HepG2 (cell line): ENCODE measurements at regions not wholly inside any gene's neighbourhood (a gene's known extent, or its start where the extent isn't known, plus 50 kb on each side); places are given as distances from the start of the nearest gene placed in this dataset.
A peak's percentile ranks its signal among the peaks of the same experiment; 100 is the strongest.

ENCODE experiments used
- AKNA ChIP-seq: sonication (generic); formaldehyde crosslinking; IDR thresholded peaks from 2 replicates; pipeline ENCODE4 v1.4.0; 2020; ENCODE audit warnings: missing genetic modification reagents, borderline replicate concordance
- CBFB ChIP-seq: sonication (generic); formaldehyde crosslinking; IDR thresholded peaks from 2 replicates; pipeline ENCODE4 v1.4.0; 2020; ENCODE audit warnings: missing genetic modification reagents
- CBX2 ChIP-seq, 2 experiments: fragments of 200-600 bp in 1 of 2; sonication (generic); formaldehyde crosslinking in 1 of 2; IDR thresholded peaks; 2 replicates each; pipeline versions ENCODE4 v1.7.0 to v1.8.1; 2018 to 2022; ENCODE audit warnings: low read depth in 2 of 2, low read length in 1 of 2, mild to moderate bottlenecking in 1 of 2, missing genetic modification reagents in 1 of 2
- CHD2 ChIP-seq: IDR thresholded peaks from 2 replicates; pipeline ENCODE4 v1.6.1; 2011; ENCODE audit warnings: low read depth, low read length, improper control_type of control experiment
- CREB1 ChIP-seq, 2 experiments: fragments of 450-650 bp in 1 of 2; IDR thresholded peaks; 2 replicates each; pipeline ENCODE4 v1.6.1; 2016 to 2017; ENCODE audit warnings: control low read depth in 1 of 2, mild to moderate bottlenecking in 1 of 2, missing compliant biosample characterization in 1 of 2, missing genetic modification characterization in 1 of 2
- GABPB1 ChIP-seq: IDR thresholded peaks from 2 replicates; pipeline ENCODE4 v1.6.1; 2016; ENCODE audit warnings: mild to moderate bottlenecking, missing genetic modification reagents, moderate library complexity, missing compliant biosample characterization
- KDM5A ChIP-seq: fragments of 200-600 bp; sonication (generic); IDR thresholded peaks from 2 replicates; pipeline ENCODE4 v1.7.0; 2018; ENCODE audit warnings: antibody characterized with exemption, mild to moderate bottlenecking, low read length, borderline replicate concordance
- MYC ChIP-seq: sonication (generic); formaldehyde crosslinking; IDR thresholded peaks from 2 replicates; pipeline ENCODE4 v1.9.0; 2021; ENCODE audit warnings: missing genetic modification reagents, borderline replicate concordance
- NFE2L2 ChIP-seq: fragments of 150-350 bp; IDR thresholded peaks from 2 replicates; pipeline ENCODE4 v1.6.1; 2014; ENCODE audit warnings: low read length
- POLR2G ChIP-seq: fragments of 200-400 bp; formaldehyde crosslinking; IDR thresholded peaks from 2 replicates; pipeline ENCODE4 v1.6.1; 2018; ENCODE audit warnings: mild to moderate bottlenecking, low read depth, low read length, moderate library complexity
- RBFOX2 ChIP-seq: fragments of 200-400 bp; formaldehyde crosslinking; IDR thresholded peaks from 2 replicates; pipeline ENCODE4 v1.6.1; 2017; ENCODE audit warnings: low read depth, mild to moderate bottlenecking, low read length
- ZBTB20 ChIP-seq: sonication (generic); formaldehyde crosslinking; IDR thresholded peaks from 2 replicates; pipeline ENCODE4 v1.8.1; 2023; ENCODE audit warnings: missing genetic modification reagents, low read depth, mild to moderate bottlenecking, borderline replicate concordance
- ZFP1 ChIP-seq: IDR thresholded peaks from 2 replicates; pipeline ENCODE4 v1.6.1; 2016
- ZNF20 ChIP-seq: sonication (generic); formaldehyde crosslinking; IDR thresholded peaks from 2 replicates; pipeline ENCODE4 v1.4.0; 2020; ENCODE audit warnings: mild to moderate bottlenecking, moderate library complexity, missing genetic modification reagents
- ZNF616 ChIP-seq: sonication (generic); formaldehyde crosslinking; IDR thresholded peaks from 2 replicates; pipeline ENCODE4 v1.5.0; 2020; ENCODE audit warnings: low read depth, mild to moderate bottlenecking, missing genetic modification reagents
- ZNF660 ChIP-seq: sonication (generic); formaldehyde crosslinking; IDR thresholded peaks from 2 replicates; pipeline ENCODE4 v1.5.1; 2020; ENCODE audit warnings: mild to moderate bottlenecking, low read depth, missing genetic modification reagents, borderline replicate concordance
- ZNF670 ChIP-seq: sonication (generic); formaldehyde crosslinking; IDR thresholded peaks from 2 replicates; pipeline ENCODE4 v1.8.0; 2022; ENCODE audit warnings: mild to moderate bottlenecking, missing genetic modification reagents, borderline replicate concordance
- TF ChIP-seq, protein P1 (sequence below): IDR thresholded peaks from 2 replicates; pipeline ENCODE4 v1.6.1; 2016
- TF ChIP-seq, protein P2 (sequence below): sonication (generic); formaldehyde crosslinking; IDR thresholded peaks from 2 replicates; pipeline ENCODE4 v1.4.0; 2020; ENCODE audit warnings: missing genetic modification reagents, borderline replicate concordance

DNA sequence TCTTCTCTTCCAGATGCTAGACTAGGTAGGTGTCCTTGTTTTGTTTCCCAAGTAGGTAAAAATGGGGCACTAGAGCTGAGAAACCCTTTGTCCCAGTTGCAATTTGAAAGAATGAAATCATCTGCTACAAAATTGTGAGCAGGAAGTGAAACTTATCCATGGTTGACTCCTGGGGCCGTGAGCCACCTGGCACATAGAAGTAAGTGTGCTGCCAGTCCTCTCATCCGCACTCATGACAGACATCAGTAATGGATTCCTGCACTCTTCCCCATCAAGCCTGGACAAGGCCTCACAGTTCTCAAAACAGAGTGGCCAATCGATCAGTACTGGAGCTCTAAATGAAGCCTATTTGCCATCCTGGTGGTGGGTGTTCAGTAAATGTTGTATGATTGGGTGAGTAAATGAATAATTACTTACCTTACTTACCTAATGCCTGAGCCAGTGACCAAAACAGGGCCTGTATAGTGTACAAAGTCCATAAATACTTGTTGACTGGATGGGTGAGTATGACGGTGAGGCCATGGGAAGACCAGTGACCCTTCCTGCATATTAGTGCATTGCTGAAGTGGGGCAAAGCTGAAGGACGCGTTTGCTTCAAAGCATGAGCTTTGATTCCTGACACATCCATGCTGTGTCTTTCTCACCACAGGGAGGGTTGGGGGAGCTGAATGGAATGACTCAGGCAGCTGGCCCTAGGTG is 68.9 kb upstream of the HEPHL1 start (continued):
- TF ChIP-seq CBFB (CRISPR knock-in tag), result no peak
- no peak for TF ChIP-seq ZNF20 (CRISPR knock-in tag)
- TF ChIP-seq ZBTB20 (CRISPR knock-in tag), result peak; percentile 41; the same call in 1 of the 2 replicates
- no peak for TF ChIP-seq RBFOX2
- no peak for TF ChIP-seq KDM5A
- TF ChIP-seq, protein P1, sequence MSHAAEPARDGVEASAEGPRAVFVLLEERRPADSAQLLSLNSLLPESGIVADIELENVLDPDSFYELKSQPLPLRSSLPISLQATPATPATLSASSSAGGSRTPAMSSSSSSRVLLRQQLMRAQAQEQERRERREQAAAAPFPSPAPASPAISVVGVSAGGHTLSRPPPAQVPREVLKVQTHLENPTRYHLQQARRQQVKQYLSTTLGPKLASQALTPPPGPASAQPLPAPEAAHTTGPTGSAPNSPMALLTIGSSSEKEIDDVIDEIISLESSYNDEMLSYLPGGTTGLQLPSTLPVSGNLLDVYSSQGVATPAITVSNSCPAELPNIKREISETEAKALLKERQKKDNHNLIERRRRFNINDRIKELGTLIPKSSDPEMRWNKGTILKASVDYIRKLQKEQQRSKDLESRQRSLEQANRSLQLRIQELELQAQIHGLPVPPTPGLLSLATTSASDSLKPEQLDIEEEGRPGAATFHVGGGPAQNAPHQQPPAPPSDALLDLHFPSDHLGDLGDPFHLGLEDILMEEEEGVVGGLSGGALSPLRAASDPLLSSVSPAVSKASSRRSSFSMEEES (CRISPR knock-in tag), result no peak
- TF ChIP-seq, protein P2, sequence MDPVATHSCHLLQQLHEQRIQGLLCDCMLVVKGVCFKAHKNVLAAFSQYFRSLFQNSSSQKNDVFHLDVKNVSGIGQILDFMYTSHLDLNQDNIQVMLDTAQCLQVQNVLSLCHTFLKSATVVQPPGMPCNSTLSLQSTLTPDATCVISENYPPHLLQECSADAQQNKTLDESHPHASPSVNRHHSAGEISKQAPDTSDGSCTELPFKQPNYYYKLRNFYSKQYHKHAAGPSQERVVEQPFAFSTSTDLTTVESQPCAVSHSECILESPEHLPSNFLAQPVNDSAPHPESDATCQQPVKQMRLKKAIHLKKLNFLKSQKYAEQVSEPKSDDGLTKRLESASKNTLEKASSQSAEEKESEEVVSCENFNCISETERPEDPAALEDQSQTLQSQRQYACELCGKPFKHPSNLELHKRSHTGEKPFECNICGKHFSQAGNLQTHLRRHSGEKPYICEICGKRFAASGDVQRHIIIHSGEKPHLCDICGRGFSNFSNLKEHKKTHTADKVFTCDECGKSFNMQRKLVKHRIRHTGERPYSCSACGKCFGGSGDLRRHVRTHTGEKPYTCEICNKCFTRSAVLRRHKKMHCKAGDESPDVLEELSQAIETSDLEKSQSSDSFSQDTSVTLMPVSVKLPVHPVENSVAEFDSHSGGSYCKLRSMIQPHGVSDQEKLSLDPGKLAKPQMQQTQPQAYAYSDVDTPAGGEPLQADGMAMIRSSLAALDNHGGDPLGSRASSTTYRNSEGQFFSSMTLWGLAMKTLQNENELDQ (CRISPR knock-in tag), result no peak
- TF ChIP-seq NFE2L2, result 0 out of 2 replicates have a peak, but pooled peaks have one; percentile 36
- no peak for TF ChIP-seq MYC (CRISPR knock-in tag)
- TF ChIP-seq GABPB1 (CRISPR knock-in tag), result no peak
- TF ChIP-seq ZNF660 (CRISPR knock-in tag), result no peak
- no peak for TF ChIP-seq ZNF616 (CRISPR knock-in tag)
- TF ChIP-seq CBX2 (IDR thresholded peaks at IDR 0.05; ENCODE audit: low read depth, low read length), result no peak
- no peak for TF ChIP-seq CBX2 (CRISPR knock-in tag; IDR thresholded peaks at IDR 0.05; ENCODE audit: low read depth)
- TF ChIP-seq ZFP1 (CRISPR knock-in tag), result no peak
- TF ChIP-seq CREB1 (IDR thresholded peaks at IDR 0.05), result peak; percentile 73
- TF ChIP-seq CREB1 (CRISPR knock-in tag; IDR thresholded peaks at IDR 0.05), result no peak
- no peak for TF ChIP-seq POLR2G
- TF ChIP-seq CHD2, result no peak
- TF ChIP-seq ZNF670 (CRISPR knock-in tag), result peak; percentile 45; the same call in 1 of the 2 replicates
- no peak for TF ChIP-seq AKNA (CRISPR knock-in tag)
